GM19397 (cell line): ENCODE measurements at regions not wholly inside any gene's neighbourhood (a gene's known extent, or its start where the extent isn't known, plus 50 kb on each side); places are given as distances from the start of the nearest gene placed in this dataset.

Experiments
- ATAC-seq: cut with Tn5 transposase; IDR thresholded peaks from one replicate; pipeline ENCODE4 v1.9.1; 2021; ENCODE audit warnings: mild to moderate bottlenecking, moderate library complexity; ENCODE audit not compliant: unreplicated experiment

DNA sequence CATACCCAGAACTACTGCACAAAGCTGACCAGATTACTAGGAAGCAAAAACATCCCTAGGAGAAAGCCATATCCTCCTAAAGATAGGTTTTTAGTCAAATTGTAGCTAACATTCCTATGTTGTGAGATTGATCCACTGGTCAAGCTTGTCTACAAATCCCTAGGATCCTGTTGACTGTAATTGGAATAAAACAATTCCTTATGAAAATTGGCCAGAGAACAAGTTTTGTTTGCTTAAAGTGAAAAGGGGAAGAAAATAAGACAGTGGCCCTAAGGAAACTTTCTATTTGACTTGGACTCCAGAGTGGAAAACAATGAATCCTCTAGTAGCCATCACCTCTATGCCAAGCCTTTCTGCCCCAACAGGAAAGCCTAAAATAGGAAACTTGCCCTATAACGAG, 645.2 kb upstream of the USP24 start:
- no peak for ATAC-seq

DNA sequence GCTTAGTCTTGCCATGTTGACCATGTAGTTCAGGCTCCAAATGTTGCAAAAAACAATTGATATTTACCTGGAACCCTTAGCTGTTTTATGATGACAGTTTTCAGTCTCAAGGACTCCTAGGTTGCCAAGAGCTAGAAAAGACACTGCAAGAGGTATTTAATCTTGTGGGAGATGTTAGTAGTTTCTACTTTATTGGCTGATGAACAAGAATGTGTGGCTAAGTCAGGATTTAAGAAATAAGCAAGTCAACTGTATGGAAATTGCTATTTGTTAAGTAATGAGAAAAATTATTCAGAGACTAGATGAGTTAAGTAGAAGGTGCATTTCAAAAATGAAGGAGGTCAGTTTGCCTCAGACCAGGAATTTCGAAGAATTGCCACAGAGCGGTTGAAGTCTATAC, 639.7 kb upstream of the USP24 start:
- no peak for ATAC-seq

DNA sequence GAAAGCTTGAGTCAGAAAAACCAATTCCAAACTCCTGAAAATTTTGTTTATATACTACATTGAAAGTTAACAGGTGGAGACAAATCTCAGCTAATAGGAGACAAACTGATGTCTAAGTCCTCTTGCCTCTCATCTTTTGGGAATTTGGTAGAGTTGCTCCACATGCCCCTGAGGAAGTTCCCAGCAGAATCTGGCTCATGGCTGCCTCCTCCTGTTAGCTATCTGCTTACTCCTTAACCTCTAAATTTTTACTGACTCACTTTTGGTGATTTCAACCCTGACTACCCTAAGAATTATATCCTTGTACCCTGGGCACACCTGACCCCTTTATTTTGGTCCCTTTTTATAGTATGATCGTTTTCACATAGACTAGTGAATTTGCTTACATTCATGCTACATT, 633.7 kb upstream of the USP24 start:
- ATAC-seq = no peak

DNA sequence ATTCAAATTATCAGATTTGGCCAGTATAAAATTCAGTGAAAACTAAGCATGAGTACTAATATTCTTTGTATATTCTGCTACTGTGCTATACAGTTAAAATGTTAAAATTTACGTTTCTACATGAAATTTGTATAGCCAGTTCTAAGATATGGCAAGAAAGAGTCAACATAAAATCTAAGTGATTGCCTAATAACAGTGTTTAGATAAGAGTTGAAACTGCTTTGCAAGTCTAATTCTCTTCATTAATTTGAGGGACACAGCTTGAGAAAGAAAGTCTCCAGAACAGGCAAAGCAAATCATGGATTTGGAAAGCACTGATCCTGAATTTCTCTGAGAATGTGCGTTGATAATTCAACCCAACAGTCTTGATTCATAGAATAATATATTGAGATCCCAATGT, 630.9 kb upstream of the USP24 start:
- no peak for ATAC-seq

DNA sequence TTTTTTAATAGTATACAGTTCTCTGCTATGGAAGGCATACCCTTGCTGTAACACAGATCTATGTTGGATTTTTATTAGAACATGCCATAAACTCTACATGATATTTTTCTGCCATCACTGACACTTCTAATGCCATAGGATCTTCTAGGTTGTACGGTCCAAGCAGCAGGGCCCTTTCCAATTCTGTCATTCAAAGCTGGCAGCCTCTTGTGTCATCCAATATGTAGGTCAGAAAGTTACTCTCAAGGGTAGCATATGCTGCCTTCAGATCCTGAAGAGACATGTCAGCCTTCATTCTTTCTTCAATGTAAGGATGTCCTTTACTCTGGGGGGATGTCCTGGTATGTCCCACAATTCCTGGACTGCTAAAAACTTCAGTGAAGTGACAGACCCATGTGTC, 629.2 kb upstream of the USP24 start:
- no peak for ATAC-seq

DNA sequence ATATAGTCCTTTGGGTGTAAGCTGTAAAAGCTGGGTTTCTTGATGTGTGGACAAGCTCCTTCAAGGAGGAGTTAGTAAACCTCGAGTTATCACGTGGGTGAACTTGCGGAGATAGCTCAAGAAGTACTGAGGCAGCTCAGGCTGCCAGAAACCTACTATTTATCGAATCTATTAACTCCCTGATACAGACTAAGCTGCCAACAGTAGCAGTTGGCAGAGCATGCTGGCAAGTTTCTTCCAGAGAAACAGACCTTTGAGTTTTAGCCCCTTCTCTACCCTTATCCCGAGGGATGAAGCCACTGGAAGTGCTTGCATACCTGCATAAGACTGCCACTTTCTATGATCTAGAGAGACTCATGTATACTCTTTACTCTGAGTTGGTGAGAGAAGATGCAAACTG, 624.5 kb upstream of the USP24 start:
- no peak for ATAC-seq

DNA sequence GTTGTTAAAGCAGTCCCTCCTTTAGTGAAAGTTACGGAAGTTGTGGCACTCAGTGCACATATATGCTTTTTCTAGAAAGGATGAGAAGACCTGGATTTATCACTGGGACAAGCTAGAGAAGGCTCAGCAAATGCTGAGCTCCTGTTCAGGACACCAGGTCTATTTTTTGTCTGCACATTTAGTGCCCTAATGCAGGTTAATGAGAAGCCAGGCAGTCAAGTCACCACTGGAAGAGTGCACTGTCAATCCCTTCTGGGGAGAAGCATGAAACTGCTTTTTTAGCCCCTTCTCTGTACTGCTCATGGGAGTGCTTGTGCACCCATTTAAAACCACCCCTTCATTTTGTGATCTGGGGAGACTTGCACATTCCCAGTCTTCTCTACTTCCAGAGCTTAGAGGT, 624.1 kb upstream of the USP24 start:
- ATAC-seq = no peak

DNA sequence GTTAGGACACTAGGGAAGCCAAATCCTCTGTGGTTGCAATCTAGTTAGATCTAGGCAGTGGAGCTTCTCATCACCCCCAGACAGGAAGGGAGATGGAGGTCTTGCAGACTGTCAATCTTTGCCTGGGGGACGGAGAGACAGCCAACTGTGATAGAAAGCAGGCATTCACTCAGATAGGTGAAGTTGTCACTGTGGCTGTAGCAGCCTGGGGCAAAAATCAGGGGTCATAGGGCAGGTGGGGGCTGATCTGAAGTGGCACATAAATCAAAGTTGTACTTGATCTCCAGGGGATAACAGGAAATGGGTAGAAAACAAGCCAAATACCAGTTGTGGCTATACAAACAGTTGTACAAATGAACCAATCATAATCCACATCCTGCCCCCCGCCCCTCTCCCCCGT, 620.9 kb upstream of the USP24 start:
- ATAC-seq = no peak

DNA sequence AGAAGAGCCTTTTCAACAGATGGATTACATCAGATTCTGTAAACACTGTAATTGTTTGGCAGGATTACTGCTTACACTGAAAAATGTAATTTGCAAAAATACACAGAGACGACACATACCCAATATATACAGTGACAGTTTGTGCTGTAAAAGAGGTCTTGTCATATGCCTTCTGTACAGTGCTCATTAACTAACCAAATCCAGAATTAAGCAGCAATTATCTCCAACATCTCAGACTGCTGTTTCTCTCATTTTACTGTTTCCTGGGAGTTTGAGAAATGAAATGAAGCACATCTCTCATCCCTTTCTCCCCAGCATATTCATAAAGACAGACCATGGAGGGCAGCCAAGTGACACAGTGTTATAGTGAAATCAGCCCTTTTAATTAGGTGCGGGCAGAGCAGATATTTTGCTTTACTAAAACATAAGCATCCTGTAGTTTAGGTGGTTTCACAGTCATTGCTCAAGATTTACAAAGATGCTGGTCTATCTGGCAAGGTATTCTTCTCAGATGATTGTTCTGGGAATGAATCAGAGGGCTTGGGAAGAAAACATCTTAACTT, 618.4 kb upstream of the USP24 start:
- no peak for ATAC-seq

DNA sequence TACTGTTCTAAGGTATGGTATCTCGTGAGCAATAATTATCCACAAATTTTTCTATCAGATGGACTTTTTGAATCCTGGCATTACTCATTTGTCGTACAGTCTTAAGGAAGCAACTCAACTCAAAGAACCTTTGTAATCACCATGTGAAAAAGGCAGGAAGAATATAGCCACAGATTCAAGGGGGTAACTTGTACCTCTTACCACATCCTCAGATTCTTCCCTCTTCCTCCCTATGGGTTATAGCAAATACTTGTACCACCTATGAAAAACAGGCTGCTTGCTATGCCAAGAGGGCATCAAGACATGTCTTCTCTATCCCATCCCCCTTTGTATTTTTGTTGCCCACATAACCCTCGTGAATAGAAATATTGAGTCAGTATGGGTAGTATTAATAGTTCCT, 616.6 kb upstream of the USP24 start:
- no peak for ATAC-seq

DNA sequence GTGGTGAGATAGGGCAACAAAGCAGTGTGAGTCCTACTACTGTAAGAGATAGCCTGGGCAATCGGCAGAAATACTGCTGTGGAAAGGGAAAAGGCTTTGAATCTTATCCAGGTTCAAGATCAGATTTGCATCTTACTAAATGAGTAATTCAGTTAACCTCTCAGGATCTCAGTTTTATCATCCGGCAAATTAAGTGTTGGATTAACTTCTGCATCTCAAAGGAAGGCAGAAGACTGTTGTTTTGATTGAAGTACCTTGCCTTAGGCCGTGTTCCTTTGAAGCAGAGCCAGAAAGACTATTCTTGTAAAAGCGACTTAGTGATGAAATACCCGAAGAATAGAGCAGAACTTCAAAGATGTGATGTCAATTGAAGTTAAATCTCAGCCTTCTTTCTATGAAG, 612.9 kb upstream of the USP24 start:
- no peak for ATAC-seq

DNA sequence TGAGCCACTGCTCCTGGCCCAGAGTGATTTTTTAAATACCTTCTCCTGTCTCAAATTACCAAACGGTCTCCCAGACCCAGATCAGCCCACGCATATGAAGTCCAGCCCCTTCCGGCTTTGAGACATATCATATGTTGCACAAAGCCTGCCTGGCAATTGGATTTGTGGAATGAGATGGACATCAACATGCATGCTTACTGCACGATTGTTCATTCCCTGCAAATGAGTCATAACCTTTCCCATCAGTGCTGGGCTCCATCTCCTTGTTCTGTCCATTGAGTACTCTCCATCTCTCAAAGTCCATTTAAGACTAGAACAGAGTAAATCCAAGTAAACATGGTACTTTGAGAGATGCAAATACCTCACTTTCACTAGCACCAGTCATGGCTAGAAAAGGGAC, 612.2 kb upstream of the USP24 start:
- no peak for ATAC-seq

DNA sequence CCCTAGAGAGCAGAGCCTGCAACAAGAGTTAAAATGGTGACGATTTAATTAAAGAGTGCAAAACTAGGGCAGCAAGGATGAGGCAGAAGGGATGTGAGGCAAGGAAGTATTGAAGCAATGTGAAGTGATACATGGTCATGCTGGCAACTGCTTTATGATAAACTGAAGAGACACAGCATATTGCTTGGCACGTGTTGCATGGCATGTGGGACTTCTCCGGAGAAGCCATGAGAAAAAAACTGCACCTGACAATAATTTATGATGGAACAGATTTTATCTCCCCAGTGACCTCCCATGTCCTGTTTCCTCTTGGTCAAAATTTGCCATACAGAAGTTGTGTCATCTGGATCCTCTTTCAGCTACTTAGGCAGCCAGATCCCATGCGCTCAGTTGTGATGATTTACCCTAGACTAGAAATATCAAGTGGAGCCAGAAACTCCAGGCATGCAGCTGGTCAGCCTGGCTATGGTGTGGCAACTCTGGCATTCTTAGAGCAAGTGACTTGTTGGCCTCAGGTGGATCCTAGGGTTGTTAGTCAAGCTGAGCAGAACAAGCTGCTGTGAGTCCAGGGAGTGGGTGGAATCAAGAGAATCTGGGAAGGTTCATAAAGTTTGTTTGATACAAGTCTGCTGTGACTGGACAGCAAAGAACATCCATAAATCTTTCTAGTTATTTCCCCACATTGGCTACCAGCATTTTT, 611.4 kb upstream of the USP24 start:
- no peak for ATAC-seq

DNA sequence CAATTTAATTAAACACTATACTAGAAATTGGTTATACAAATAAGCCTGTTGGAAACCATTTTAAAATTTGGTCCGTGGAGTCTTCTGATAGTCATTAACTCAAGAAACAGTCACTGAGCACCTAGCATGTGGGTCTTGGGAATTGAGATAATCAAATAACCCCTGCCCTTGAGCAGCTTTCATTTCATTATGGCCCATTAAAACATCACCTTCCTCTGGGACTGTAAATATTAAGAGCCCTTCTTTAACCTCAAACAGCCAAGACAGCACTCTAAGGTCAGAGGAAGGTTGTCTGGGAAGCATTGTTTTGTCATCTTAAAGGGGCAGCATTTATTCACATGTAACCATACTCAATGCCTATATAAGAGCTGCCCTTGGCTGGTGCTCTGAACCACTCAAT, 610.3 kb upstream of the USP24 start:
- ATAC-seq = no peak

DNA sequence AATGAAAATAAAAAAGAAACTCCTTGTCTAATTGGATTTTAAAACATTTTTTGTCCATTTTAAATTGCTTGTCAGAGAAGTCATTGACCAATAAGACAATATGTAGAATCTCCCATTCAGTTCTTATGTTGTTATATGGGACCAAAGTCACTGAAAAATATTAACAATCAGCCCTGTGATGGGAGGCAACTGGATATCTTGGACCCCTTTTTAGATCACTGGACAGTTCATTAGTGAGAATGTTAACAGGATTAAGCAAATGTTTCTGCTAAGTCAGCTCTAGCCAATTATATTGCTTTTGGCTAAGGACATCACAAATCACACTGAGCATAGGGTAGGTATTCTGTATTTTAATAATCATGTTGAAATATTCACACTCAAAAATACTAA, 609.1 kb upstream of the USP24 start:
- ATAC-seq = no peak

DNA sequence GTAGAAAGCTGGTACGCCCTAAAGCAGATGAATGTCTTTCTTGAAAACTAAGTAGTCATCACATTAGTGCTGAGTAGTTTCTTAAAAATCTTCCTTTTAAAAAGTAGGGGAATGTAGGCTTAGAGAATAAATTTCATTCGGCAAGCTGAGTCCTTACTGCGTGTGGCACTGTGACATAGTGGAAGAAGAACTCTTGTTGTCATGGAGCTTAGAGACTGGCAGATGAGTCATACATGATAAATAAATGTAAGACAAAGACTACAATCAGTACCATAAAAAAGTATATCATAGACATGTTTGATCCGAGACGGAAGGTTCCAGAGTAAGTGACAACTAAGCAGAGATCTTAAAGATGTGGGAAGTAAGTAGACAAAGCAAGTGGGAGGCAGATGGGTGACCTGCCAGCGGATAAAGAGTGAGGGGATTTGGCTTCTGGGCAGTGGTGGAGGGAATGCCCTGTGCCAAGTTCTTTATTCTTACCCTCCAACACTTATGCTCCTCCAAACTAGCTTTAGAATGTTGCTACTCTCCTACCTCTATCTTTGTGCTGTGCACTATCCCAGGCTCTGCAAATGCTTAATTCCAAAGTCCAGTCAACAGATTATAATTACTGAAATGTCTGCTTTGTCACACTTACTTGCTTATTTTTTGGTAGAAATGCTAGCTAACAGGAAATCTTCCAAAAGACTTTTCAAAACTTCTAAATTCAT, 608.5 kb upstream of the USP24 start:
- no peak for ATAC-seq

DNA sequence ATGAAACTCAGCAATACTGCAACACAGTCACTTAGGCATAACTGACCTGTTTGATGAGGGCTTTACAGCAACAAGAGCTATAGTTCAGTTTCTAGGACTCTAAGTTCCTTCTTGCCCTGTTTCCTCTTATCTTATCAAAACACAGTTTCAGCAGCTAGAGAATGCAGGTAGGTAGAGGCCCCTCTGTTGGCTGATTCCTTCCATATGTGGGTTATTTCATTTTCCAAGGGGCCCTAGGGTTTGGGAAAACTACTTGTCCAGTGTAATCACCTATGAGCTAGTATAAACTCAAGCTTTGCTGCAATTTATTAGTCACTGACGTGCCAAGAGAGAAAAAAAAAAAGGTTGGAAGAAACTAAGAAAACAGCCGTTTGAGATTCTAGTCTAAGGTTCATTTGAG, 607.7 kb upstream of the USP24 start:
- no peak for ATAC-seq

DNA sequence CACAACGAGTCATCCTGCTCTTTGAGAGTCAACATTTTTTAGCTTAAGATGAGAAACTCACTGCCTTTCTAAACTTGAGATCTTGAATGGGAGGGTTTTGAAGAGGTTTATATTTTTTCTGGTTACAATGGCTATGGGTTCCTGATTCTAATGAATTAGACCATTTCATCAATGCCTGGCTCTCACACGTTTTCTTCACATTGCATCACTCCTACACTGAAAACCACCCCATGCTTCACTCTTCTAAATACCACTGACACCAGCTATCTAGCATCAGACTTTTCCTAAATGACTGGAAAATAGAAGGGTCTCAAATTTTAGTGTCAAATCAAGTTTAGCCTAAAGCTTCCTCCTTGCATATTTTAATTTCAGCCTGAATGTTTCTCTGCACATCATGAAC, 606.1 kb upstream of the USP24 start:
- no peak for ATAC-seq

DNA sequence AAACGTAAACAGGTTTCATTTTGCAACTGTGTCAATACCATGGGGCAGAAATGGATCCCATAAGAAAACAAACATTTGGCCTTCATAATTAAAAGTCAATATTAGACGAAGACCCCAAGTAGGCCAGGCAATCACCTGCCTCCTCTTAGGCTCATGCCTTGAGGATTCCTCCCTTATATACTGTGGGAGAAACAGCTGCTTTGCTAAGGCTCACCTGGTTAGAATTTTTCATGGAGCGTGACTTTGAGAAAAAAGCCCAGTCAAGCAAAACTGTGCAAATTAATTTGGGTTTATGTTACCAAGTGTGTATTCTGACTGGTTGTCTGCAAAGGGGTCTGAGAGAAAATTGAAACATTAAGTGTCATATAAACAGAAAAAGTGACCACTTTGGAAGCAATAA, 605.3 kb upstream of the USP24 start:
- ATAC-seq = no peak

DNA sequence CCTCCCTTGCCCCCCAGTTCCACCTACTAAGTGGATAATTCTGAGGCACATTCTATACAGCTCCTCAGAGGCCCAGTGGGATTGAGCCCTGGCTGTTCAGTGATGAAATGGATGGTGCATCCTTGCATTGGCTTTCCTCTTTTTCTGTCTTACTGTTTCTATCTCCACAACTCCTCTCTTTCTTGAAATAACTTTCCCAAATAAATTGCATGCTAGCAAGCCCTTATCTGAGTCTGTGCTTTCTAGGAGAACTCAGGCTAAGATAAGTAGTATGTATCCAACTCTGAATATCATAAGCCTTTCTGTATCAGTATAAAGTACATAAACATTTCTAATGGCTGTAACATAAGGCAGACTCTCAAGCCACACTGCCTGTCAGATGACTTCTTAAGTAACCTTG, 603.8 kb upstream of the USP24 start:
- no peak for ATAC-seq

DNA sequence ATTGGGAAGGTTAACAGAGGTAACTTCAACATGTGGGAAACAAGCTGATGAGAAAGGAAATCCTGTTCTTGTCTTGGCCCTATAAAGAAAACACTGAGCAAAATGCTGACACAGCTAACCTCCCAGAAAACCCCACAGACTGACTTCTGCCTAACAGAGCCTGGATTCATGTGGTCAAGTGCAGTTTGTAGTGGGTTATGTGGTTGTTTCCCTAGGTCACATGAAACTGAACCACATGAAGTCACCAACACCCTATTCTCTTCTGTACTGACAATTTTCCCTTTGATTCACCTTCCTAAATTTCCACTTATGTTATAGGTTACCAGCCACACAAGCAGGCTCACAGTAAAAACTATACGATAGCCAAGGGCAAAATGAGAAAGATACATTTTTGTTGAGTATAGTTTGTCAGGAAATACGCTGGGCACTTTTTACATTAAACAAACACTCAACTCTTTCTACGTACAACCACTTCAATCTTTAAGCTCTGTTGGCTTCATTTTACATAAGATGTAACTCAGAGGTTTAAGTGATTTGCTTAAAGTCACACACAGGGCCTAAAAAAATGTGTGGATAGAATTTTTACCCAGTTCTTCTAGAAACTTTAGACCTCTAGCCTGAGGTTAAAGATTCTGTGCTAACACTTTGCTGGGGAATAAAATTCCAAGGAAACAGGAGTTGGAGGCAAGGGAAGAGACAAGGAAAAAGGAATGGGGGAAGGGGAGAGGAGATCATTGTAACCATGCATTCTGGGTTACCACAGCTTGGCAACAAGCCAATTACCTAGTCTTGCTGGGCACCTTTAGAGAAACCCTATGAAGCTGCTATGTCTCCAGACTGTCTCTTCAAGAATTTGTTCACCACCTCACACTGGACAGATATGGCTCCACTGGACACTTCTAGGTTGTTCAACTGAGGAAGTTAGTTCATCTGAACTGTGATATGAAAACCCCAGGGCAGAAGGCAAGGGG, 601.6 kb upstream of the USP24 start:
- ATAC-seq = no peak
